ENCODE measurements at regions not wholly inside any gene's neighbourhood (a gene's known extent, or its start where the extent isn't known, plus 50 kb on each side); places are given as distances from the start of the nearest gene placed in this dataset.

DNA sequence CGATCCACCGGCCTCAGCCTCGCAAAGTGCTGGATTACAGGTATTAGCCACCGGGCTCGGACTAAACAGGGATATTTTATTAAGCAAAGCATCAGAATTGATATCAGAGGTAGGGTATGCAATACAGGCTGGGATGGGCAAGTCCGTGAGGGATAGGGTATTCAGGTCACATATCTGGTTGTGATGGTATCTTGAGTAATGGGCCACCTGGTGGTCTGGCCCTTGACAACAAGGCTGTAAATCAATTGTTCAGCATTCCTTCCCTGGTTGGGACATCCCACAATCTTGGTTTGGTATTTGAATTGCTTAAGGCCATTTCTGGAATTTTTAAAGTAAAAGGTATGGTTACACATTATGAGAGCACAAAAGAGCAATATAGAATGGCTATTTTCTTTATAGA is 1588.0 kb downstream of the SLITRK1 start:
- RAD21 ChIA-PET (ENCODE audit: unreplicated experiment), result no interaction called here
- no peak overlapping the region for H2AFZ ChIP-seq (ENCODE audit: control insufficient read depth, low read depth, low read length)
- SMC1A ChIA-PET (ENCODE audit: uncharacterized antibody, unreplicated experiment), result no interaction called here
- H3K27me3 ChIP-seq (replicated peaks in 1 of 2; ENCODE audit: control insufficient read depth in 2 of 2, insufficient read depth in 2 of 2, low read length in 1 of 2), result no peaks in the 10 kb centered on the region
- no peaks in the 10 kb centered on the region for H3K36me3 ChIP-seq (ENCODE audit: control insufficient read depth in 2 of 2, insufficient read depth in 2 of 2, low read length in 1 of 2)
- H3K9me3 ChIP-seq (replicated peaks; ENCODE audit: control insufficient read depth, insufficient read depth, low read length), result no peaks in the 10 kb centered on the region
- POLR2A ChIA-PET, result no interaction called here
- H3K4me1 ChIP-seq (ENCODE audit: control insufficient read depth, insufficient read depth, low read length), result no peaks in the 10 kb centered on the region
- H3K27ac ChIP-seq (ENCODE audit: control insufficient read depth, insufficient read depth), result no peak overlapping the region
- CTCF ChIA-PET, result no interaction called here
- intact Hi-C loops (cut with micrococcal nuclease; ENCODE audit: unreplicated experiment) (no loop called here), in situ Hi-C loops (cut with MboI) (no loop called here)
- ATAC-seq, result no peak
- no peak for FAIRE-seq
- no peaks in the 10 kb centered on the region for H4K20me1 ChIP-seq (ENCODE audit: control insufficient read depth, insufficient read depth)
- no peak overlapping the region for H3K4me2 ChIP-seq (ENCODE audit: control insufficient read depth, insufficient read depth)
- H3K4me3 ChIP-seq, result no peak overlapping the region
- no TSS peak for BruUV-seq (replicated peaks)
- no peak for DNase-seq (ENCODE audit: low read depth, low spot score)
- no peak overlapping the region for H3K9ac ChIP-seq (ENCODE audit: control insufficient read depth, insufficient read depth, low read length)
- no peaks in the 10 kb centered on the region for H3K79me2 ChIP-seq (ENCODE audit: control insufficient read depth, insufficient read depth, low read length)
- WGBS (ENCODE audit: insufficient coverage, insufficient replicate concordance, low lambda C conversion rate, missing lambda C conversion rate), result 56% methylated on average over 6 of the region's 6 CpGs
- TF ChIP-seq NFIC (IDR thresholded peaks at IDR 0.05; ENCODE audit: low read depth, low read length), result no peak
- no peak for TF ChIP-seq HCFC1 (IDR thresholded peaks at IDR 0.05; ENCODE audit: low read length)
- no peak for TF ChIP-seq MXI1 (IDR thresholded peaks at IDR 0.05; ENCODE audit: low read depth, low read length)
- no peak for TF ChIP-seq RCOR1 (conservative IDR thresholded peaks at IDR 0.05; ENCODE audit: low read depth, low read length)
- TF ChIP-seq CHD4 (IDR thresholded peaks at IDR 0.05), result no peak
- TF ChIP-seq, protein P1, sequence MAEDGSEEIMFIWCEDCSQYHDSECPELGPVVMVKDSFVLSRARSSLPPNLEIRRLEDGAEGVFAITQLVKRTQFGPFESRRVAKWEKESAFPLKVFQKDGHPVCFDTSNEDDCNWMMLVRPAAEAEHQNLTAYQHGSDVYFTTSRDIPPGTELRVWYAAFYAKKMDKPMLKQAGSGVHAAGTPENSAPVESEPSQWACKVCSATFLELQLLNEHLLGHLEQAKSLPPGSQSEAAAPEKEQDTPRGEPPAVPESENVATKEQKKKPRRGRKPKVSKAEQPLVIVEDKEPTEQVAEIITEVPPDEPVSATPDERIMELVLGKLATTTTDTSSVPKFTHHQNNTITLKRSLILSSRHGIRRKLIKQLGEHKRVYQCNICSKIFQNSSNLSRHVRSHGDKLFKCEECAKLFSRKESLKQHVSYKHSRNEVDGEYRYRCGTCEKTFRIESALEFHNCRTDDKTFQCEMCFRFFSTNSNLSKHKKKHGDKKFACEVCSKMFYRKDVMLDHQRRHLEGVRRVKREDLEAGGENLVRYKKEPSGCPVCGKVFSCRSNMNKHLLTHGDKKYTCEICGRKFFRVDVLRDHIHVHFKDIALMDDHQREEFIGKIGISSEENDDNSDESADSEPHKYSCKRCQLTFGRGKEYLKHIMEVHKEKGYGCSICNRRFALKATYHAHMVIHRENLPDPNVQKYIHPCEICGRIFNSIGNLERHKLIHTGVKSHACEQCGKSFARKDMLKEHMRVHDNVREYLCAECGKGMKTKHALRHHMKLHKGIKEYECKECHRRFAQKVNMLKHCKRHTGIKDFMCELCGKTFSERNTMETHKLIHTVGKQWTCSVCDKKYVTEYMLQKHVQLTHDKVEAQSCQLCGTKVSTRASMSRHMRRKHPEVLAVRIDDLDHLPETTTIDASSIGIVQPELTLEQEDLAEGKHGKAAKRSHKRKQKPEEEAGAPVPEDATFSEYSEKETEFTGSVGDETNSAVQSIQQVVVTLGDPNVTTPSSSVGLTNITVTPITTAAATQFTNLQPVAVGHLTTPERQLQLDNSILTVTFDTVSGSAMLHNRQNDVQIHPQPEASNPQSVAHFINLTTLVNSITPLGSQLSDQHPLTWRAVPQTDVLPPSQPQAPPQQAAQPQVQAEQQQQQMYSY (CRISPR knock-in tag; IDR thresholded peaks at IDR 0.05), result no peak
- TF ChIP-seq BRCA1 (IDR thresholded peaks at IDR 0.05; ENCODE audit: low read depth, low read length), result no peak
- TF ChIP-seq CEBPB (IDR thresholded peaks at IDR 0.05; ENCODE audit: borderline replicate concordance in 1 of 2, low read depth in 2 of 2, low read length in 2 of 2), result no peak
- TF ChIP-seq BMI1 (IDR thresholded peaks at IDR 0.05; ENCODE audit: borderline replicate concordance), result no peak
- TF ChIP-seq, protein P2, sequence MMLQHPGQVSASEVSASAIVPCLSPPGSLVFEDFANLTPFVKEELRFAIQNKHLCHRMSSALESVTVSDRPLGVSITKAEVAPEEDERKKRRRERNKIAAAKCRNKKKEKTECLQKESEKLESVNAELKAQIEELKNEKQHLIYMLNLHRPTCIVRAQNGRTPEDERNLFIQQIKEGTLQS (IDR thresholded peaks at IDR 0.05; ENCODE audit: borderline replicate concordance, extremely low read depth, low read depth, low read length), result no peak

Measured in GM12878 (cell line).